CD1c-positive myeloid dendritic cell (primary cell): ENCODE measurements at regions not wholly inside any gene's neighbourhood (a gene's known extent, or its start where the extent isn't known, plus 50 kb on each side); places are given as distances from the start of the nearest gene placed in this dataset.

Experiments
- DNase-seq: peaks from one replicate; pipeline ENCODE4 v3.0.0-alpha.2; 2016; ENCODE audit errors: extremely low spot score

- DNase-seq: no peak
These were observed 781.7 kb downstream of the SQOR start for GRCh38 chr15:46416544-46416943.

- no peak for DNase-seq
These were observed 786.2 kb downstream of the SQOR start for GRCh38 chr15:46420990-46421389.

- DNase-seq: no peak
These were observed 806.6 kb downstream of the SQOR start for GRCh38 chr15:46441294-46442062.

DNA sequence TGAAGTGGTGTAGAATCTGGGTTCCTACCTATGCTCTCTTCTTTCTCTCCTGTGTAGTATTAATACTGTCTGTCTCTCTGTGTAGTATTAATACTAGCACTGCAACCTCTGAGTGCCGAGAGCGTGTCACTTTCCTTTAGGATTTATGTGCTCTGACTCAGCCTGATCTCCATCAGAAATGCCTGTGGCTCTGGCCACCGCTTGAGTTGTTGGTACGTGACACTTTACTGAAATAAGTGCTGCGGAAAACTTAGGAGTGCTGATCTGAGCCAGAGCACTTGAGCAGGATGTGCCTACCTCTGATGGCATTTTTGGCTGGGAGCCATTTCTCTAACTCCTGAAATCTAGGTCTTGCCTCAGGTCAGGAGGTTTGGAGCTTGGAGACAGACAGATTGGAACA lies 807.4 kb downstream of the SQOR start:
- DNase-seq: no peak

GRCh38 chr15:46442901-46443590 lies 808.2 kb downstream of the SQOR start:
- no peak for DNase-seq

DNA sequence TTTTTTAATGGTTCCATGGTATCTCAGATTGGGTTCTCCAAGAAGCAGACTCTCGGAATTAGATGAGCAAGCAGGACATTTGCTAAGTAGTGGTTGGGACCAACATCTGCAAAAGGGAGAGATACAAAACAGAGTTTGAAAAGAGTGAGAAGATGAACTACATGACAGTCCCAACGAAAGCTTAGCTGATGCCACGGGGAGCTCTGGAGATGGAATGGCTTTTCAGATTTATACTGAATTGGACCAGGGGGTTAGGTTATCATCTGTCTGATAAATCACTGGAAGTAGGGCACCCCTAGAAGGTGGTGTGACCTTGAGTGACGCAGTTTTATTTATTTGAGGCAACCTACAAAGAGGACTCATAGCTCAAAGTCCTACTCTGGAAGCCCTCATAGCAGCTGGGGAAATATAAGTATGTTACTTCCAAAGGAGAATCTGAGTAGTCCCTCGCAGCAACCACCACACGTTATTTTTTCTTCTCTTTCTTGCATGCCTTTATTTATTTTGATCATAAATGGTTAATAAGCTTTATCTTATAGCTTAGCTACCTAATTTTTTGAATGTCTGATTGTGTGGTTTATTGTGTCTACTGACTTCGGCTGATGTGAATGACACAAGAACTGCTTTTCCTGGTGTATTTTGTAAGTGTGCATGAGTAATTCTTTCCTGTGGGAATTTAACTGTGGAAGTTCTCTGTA lies 815.4 kb downstream of the SQOR start:
- DNase-seq: no peak

DNA sequence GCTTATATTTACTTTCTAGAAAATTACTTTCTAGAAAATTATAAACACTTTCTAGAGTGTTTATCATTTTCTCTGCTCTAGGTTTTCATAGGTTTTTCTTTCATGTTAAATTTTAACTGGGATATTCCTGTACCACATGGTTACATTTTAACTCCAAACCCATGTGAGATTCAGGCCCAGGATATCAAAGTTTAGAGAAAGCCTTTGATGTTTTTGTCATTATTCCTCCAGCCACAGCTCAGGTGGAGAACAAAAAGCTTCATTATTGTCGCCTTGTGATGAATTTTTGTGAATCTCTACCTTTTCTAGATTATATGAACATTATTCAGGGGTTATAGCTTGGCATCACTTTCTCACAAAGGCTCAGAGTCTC lies 816.0 kb downstream of the SQOR start:
- DNase-seq: no peak

DNA sequence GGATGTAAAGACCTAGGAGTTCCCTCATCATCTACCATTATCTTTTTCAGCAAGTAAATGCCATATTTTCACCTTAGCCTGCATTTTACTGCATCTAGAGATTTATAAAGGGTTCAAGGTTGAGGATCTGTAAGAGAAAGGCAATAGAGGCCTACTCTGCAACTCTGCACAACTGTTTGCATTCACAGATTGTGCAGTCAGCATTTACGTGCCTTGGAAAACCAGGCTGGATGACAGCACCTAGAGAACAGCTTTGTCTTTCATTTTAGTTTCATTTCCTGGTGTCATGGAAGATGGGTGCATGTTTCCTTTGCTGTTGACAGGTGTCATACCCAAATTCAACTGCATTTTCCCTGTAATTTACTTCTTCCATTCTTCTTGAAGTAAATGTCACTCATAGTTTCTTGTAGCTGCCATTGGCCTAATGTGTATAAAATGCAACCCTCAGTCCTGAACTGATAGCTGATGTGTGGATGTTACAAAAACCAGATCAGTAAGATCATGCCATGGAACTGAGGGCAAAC lies 817.5 kb downstream of the SQOR start:
- DNase-seq: no peak

GRCh38 chr15:46456456-46456855 lies 821.6 kb downstream of the SQOR start:
- no peak for DNase-seq

- no peak for DNase-seq
These were observed 825.7 kb downstream of the SQOR start for GRCh38 chr15:46460431-46461094.

- no peak for DNase-seq
These were observed 826.6 kb downstream of the SQOR start for GRCh38 chr15:46461416-46461815.

DNA sequence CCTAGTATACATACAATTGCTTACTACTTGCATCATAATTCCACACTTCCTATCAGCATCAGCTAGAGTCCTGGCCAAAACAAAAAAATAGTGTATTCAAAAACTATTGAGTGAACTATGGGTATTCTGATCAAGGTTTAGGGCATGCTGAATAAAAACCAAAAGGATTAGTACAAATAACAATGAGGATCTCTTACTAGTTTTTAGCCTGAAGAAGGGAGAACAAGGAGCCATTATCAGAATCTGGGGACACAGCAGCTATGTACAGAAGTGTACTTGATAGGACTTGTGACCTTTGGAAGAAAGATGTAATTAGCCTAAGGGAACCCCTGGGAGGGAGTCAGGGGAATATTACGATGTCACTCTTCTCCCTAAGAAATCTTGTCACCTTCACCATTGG lies 832.2 kb downstream of the SQOR start:
- no peak for DNase-seq

DNA sequence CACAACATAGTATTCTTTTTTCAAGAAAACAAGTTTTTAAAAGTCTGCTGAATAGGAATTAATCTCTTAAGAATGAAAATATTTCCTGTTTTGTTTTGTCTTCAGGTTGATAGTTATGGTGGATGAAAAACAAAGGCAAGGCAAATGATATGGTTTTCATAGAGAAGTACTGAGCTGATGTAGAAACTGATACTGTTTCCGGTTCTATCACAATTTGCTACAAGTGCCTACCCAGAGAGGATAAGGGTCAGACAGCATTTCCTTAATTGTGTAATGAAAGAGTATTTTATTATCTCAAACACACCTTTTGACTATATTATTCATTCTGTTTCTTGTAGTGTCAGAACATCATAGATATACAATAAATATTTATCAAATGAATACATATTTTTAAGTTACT lies 836.3 kb downstream of the SQOR start:
- no peak for DNase-seq

GRCh38 chr15:46489276-46489675 lies 854.4 kb downstream of the SQOR start:
- DNase-seq: no peak

GRCh38 chr15:46496491-46497115 lies 861.8 kb downstream of the SQOR start:
- no peak for DNase-seq

DNA sequence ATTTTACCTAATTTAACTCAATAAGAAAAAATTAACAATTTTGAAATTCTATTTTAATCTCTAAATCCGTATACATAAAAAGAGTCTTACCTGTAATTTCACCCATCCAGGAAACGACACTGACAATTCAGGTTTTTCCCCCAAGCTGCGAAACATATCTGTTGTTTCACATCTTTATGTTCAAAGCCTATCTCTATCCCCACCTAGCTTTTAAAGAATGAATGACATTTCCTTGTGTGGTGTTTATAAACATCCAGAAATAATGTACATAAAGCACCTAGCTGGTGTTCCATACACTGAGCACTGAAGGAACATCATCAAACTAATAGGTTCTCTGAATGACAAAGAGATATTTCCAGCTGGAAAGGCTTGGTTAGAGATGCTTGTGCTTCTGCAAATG lies 867.8 kb downstream of the SQOR start:
- DNase-seq: no peak

DNA sequence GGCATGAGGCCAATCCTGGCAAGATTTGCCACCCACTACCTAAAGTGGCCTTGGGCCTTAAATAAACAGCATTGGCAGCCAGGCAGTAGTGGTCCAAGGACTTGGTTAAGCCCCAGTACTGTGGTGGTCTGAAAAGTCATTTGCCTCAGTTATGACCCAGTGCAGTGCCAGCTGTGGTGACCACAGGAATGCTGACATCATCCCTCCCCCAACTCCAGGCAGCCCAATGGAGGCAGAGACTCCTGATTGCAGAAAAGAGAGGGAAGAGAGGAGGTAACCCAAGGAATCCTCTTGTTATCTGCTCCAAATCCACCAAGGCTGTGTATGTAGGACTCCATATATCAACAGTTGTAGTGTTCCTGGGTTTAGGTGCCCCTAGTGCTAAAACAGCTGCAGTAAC lies 883.6 kb downstream of the SQOR start:
- no peak for DNase-seq

DNA sequence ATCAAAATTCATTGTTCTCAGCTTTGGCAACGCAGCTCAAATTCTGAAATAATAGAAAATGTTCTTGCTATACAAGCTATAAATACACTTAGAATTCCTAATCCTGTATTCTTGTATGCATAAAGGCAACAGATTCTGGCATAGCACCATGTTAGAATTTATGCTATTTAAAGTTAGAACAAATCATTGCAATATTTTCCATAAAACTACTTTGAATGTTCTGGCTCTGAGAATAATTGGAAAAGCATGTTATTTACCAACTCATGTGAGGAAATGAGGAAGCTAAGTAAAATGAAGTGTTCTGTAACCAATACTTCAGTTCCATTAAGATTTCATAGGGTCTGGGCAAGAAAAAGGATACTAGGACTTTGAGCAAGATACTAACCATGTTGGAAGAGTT lies 888.9 kb downstream of the SQOR start:
- no peak for DNase-seq

DNA sequence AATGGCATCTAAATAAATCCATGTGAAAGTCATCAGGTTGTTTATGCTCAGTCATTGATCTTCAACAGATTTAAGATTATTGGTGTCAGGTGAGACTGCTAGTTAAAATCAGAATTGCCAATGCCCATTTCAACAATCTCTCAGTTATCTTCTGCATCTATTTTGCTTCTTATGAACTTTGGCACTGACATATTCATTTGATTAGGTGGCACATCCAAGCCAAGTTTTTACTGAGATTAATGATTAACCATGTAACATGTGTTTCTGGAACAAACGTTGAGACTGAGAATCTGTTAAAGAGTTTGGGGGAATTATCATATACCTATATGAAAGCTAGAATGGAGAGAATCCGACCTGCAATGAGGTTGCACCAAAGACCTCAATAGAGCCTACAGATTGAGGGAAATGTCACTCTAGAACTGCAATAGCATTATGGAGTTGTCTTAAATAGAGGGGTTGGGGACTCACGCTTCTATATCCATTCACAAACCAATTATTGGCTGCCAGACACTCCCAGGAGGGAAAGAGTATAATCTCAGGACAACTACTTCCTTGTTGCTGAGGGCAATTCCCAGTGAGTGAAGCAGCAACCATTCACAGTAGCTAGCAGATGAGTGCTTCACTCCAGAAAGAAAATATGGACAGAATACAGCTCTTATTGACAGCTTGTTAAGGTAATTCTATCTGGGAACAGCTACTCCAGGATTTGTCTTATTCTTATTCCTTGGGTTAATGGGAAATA lies 891.3 kb downstream of the SQOR start:
- no peak for DNase-seq

DNA sequence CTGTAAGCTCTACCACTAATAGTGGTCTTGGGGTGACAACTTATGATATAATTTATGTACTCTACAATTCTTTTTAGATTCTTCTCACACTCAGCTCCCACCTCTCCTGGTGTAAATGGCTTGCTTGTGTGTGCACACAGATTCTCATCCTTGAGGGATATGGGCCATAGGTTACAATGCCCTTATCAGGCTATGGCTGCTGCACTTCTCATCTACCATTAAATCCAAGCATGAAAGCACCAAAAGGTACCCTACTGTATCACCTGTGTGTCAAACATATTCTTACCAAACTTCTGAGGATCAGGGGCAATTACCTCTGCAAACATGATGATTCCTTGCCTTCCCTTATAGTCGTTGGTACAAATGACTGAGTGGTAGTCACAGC lies 891.9 kb downstream of the SQOR start:
- no peak for DNase-seq

GRCh38 chr15:46543626-46544025 lies 908.8 kb downstream of the SQOR start:
- no peak for DNase-seq
